GM06990 (cell line): ENCODE measurements at regions not wholly inside any gene's neighbourhood (a gene's known extent, or its start where the extent isn't known, plus 50 kb on each side); places are given as distances from the start of the nearest gene placed in this dataset.
"Not testable (repeated sequence)": the region's sequence is repeated elsewhere in the genome, so short reads cannot be mapped to it uniquely, and the experiment has no call there.

Source experiments
- DNase-seq: peaks from one replicate; pipeline ENCODE4 v3.0.0-alpha.2; 2011; ENCODE audit not compliant: insufficient read length; ENCODE audit errors: extremely low read depth
- H3K27me3 ChIP-seq: replicated peaks from 2 replicates; pipeline ENCODE4 v1.6.0; 2011; ENCODE audit warnings: low read length; ENCODE audit not compliant: control insufficient read depth, insufficient read depth
- H3K36me3 ChIP-seq: 2 replicates; pipeline ENCODE4 v1.5.1; 2011; ENCODE audit warnings: low read length; ENCODE audit not compliant: control insufficient read depth, insufficient read depth
- H3K4me3 ChIP-seq: replicated peaks from 2 replicates; pipeline ENCODE4 v1.5.1; 2011; ENCODE audit warnings: low read depth, mild to moderate bottlenecking, control low read depth, low read length
- TF ChIP-seq, protein P1 (sequence below): IDR thresholded peaks from 2 replicates; pipeline ENCODE4 v1.5.1; 2011; ENCODE audit warnings: low read length, control low read depth, mild to moderate bottlenecking, inconsistent platforms; ENCODE audit not compliant: insufficient read depth, poor library complexity, severe bottlenecking

DNA sequence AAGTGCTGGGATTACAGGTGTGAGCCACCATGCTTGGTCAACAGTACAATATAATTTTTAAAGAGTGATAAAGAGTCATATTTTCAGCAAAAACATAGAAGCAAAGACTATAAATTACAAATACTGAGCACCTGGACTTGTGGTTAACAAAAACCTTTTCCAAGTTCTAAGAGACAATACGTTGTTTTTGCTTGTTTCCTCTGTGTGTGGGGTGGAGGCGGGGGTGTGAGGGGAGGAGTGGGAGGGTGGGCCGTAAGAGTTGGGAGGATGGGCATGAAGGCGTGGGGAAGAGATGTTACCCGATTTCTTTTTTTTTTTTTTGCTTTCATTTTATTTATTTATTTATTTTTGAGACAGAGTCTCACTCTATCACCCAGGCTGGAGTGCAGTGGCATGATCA, 78.0 kb upstream of the WIPF1 start:
- Histone ChIP-seq H3K36me3 (no peaks in the 10 kb centered on the region), H3K27me3 (no peaks in the 10 kb centered on the region), H3K4me3 (no peak overlapping the region)
- TF ChIP-seq, protein P1, sequence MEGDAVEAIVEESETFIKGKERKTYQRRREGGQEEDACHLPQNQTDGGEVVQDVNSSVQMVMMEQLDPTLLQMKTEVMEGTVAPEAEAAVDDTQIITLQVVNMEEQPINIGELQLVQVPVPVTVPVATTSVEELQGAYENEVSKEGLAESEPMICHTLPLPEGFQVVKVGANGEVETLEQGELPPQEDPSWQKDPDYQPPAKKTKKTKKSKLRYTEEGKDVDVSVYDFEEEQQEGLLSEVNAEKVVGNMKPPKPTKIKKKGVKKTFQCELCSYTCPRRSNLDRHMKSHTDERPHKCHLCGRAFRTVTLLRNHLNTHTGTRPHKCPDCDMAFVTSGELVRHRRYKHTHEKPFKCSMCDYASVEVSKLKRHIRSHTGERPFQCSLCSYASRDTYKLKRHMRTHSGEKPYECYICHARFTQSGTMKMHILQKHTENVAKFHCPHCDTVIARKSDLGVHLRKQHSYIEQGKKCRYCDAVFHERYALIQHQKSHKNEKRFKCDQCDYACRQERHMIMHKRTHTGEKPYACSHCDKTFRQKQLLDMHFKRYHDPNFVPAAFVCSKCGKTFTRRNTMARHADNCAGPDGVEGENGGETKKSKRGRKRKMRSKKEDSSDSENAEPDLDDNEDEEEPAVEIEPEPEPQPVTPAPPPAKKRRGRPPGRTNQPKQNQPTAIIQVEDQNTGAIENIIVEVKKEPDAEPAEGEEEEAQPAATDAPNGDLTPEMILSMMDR = no peak
- DNase-seq = no peak

DNA sequence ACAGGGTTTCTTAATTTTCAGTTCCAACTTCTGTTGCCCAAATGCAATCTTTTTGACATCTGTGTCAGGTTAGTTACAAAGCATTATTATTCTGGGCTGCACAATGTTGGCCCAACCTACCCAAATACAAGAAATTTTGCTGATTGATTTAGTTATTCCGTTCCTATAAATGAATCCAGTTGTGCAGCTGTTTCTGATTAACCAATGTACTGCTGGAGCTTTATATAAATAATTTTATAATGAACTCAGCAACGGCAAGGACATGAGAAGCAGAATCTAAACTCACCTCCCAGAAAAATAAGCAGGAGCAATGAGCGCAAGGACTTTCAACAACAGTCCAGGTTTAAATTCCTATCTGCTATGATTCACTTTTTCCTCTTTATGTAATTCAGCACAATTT, 76.3 kb upstream of the WIPF1 start:
- Histone ChIP-seq H3K36me3 (no peaks in the 10 kb centered on the region), H3K27me3 (no peaks in the 10 kb centered on the region; the same call in 1 of the 2 replicates), H3K4me3 (no peak overlapping the region)
- TF ChIP-seq, protein P1 = no peak
- DNase-seq = no peak

DNA sequence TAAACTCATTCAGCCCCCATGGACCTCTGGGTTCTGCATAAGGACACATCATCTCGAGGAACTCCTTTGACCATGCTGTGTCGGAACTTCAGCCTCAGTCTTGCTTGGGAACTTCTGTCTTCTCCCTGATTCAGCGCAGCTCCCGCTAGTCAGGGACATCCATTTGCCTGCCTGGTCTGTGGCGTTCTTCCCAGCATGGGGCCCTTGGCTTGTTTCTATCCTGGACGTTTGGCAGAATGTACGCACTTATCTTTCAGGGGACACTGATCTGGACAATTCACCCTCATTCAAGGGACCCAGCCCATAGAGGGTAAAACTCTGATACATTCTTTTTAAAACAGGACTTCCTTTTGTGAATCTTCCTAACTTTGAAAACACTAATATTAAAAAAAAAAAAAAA, 75.8 kb upstream of the WIPF1 start:
- no peak for DNase-seq
- TF ChIP-seq, protein P1 = no peak
- Histone ChIP-seq H3K4me3 (no peak overlapping the region), H3K27me3 (no peaks in the 10 kb centered on the region; the same call in 1 of the 2 replicates), H3K36me3 (no peaks in the 10 kb centered on the region)

DNA sequence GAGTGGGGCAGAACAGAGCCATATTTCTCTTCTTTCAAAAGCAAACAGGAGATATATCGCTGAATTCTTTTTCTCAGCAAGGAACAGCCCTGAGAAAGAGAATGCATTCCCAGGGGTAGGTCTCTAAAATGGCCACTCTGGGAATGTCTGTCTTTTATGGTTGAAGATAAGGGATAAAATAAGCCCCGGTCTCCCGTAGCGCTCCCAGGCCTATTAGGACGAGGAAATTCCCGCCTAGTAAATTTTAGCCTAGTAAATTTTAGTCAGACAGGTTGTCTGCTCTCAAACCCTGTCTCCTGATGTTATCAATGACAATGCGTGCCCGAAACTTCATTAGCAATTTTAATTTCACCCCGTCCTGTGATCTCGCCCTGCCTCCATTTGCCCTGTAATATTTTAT, 73.9 kb upstream of the WIPF1 start:
- not testable (repeated sequence) for H3K36me3 ChIP-seq, H3K4me3 ChIP-seq, H3K27me3 ChIP-seq, DNase-seq

DNA sequence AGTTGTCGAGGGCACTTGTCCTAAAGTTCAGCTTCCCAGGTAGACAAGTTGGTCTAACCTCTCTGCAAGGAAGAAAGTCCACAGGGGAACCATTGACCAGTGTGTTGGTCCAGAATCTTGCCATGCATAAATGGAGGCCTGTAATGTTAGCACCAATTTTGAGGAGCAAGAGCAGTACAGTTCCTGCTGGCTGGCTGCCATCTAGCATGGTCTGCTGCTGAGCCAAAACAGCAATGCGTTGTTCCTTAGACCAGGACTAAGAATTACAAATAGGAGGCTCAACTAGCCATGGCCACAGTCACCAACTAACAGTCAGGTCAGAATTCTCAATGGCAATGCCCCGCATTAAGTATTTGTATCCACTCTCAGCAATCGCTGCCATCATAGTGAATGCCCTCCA, 72.8 kb upstream of the WIPF1 start:
- no peak for DNase-seq
- TF ChIP-seq, protein P1 = no peak
- Histone ChIP-seq H3K4me3 (no peak overlapping the region), H3K27me3 (no peaks in the 10 kb centered on the region; the same call in 1 of the 2 replicates), H3K36me3 (no peaks in the 10 kb centered on the region)

DNA sequence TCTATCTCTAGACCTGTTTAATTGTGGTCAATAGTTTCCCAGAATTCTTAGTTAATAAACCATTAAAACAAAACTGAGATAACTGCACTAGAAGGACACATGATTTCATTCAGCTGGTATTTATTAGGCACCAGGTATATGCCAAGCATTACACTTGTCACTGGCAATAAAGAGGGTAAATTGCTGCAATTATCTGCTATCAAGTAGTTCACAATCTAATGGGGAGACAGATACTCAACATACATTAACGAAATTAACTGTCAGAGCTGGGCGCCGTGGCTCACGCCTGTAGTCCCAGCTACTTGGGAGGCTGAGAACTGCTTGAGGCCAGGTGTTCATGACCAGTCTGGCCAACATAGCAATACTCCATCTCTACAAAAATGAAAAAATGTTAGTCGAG, 71.7 kb upstream of the WIPF1 start:
- TF ChIP-seq, protein P1 = no peak
- no peak overlapping the region for H3K4me3 ChIP-seq
- no peak for DNase-seq

More for the DNA sequence above, 71.7 kb upstream of the WIPF1 start:
- no peaks in the 10 kb centered on the region for H3K36me3 ChIP-seq
- no peaks in the 10 kb centered on the region; the same call in 1 of the 2 replicates for H3K27me3 ChIP-seq
